CD4-positive, alpha-beta T cell (primary cell): ENCODE measurements at regions not wholly inside any gene's neighbourhood (a gene's known extent, or its start where the extent isn't known, plus 50 kb on each side); places are given as distances from the start of the nearest gene placed in this dataset.

Source experiments
- ATAC-seq: fragments of 200-7000 bp; cut with Tn5 transposase; one replicate; pipeline ENCODE4 v1.10.0; 2022; ENCODE audit warnings: mild to moderate bottlenecking; ENCODE audit not compliant: poor library complexity
- CTCF ChIA-PET: fragments of 350-600 bp; sonication (Branson Sonifier 250); formaldehyde crosslinking; loops from one replicate; lab custom pipeline; 2021; ENCODE audit warnings: antibody characterized with exemption, inconsistent platforms; lab: Charles Lee
- POLR2A ChIA-PET: fragments of 350-600 bp; sonication (Branson Sonifier 250); formaldehyde crosslinking; loops from one replicate; lab custom pipeline; 2021; ENCODE audit warnings: antibody characterized with exemption, inconsistent platforms; lab: Charles Lee
- DNase-seq, 14 experiments: peaks; one replicate each; pipeline ENCODE4 v3.0.0-alpha.2; 2013 to 2020; ENCODE audit warnings: mixed read lengths in 2 of 14
- H3K27ac ChIP-seq, 2 donors: one replicate each; pipeline versions ENCODE4 v1.5.1 to v1.7.0; 2013; ENCODE audit warnings: low read length in 2 of 2, low read depth in 1 of 2, mild to moderate bottlenecking in 1 of 2
- H3K27me3 ChIP-seq, 2 experiments: 1 replicate in 1 of 2; 2 replicates in 1 of 2; pipeline versions ENCODE4 v1.6.1 to v1.7.0; 2013; ENCODE audit warnings: low read length in 2 of 2, control low read depth in 1 of 2, mild to moderate bottlenecking in 1 of 2, moderate library complexity in 1 of 2; ENCODE audit not compliant: insufficient read depth in 2 of 2, control insufficient read depth in 1 of 2
- H3K36me3 ChIP-seq: one replicate; pipeline ENCODE4 v1.6.1; 2013; ENCODE audit warnings: low read length, control low read depth; ENCODE audit not compliant: insufficient read depth
- H3K4me1 ChIP-seq: one replicate; pipeline ENCODE4 v1.6.1; 2013; ENCODE audit warnings: low read length, control low read depth; ENCODE audit not compliant: insufficient read depth
- H3K4me3 ChIP-seq: one replicate; pipeline ENCODE4 v1.5.1; 2013; ENCODE audit warnings: mild to moderate bottlenecking, low read length, moderate library complexity
- H3K9me3 ChIP-seq, 2 experiments: 1 replicate in 1 of 2; 2 replicates in 1 of 2; pipeline versions ENCODE4 v1.6.1 to v1.7.0; 2013; ENCODE audit warnings: low read length in 2 of 2, mild to moderate bottlenecking in 2 of 2, control low read depth in 1 of 2, moderate library complexity in 1 of 2; ENCODE audit not compliant: control insufficient read depth in 1 of 2, insufficient read depth in 1 of 2
- H3K27ac Mint-ChIP-seq: one replicate; pipeline ENCODE4 v1.8.0; 2020; ENCODE audit warnings: mixed read lengths
- H3K27me3 Mint-ChIP-seq: one replicate; pipeline ENCODE4 v1.8.0; 2021; ENCODE audit warnings: mixed read lengths
- H3K36me3 Mint-ChIP-seq: one replicate; pipeline ENCODE4 v1.8.0; 2021; ENCODE audit warnings: low read depth, mixed read lengths
- H3K4me1 Mint-ChIP-seq: one replicate; pipeline ENCODE4 v1.8.0; 2021; ENCODE audit warnings: low read depth, mixed read lengths
- H3K4me3 Mint-ChIP-seq: one replicate; pipeline ENCODE4 v1.8.0; 2020; ENCODE audit warnings: mild to moderate bottlenecking, mixed read lengths
- H3K9me3 Mint-ChIP-seq: one replicate; pipeline ENCODE4 v1.8.0; 2020; ENCODE audit warnings: mixed read lengths
- CTCF ChIP-seq: fragments of 200-600 bp; IDR thresholded peaks from one replicate; pipeline ENCODE4 v1.8.0; 2022; ENCODE audit warnings: antibody characterized with exemption, mild to moderate bottlenecking
- intact Hi-C, 2 experiments: fragments of 100-400 bp; cut with DNase I in 1 of 2; cut with micrococcal nuclease in 1 of 2; formaldehyde crosslinking; loops; one replicate each; pipeline versions ENCODE4 v1.15.1 to v1.9.0; 2023 to 2025; cut with DNase I, micrococcal nuclease

- no peaks in the 10 kb centered on the region for H3K27me3 ChIP-seq
- H3K27ac Mint-ChIP-seq, result peak overlapping the region; percentile 98
- ATAC-seq (peak; percentile 67), DNase-seq (peak in 13 of 14 experiments; percentile 74 to 94 (median 81))
- no peaks in the 10 kb centered on the region for H3K9me3 Mint-ChIP-seq
- peaks cover 80% of the 10 kb centered on the region for H3K4me1 Mint-ChIP-seq
- POLR2A ChIA-PET, result interaction anchor here (0.7 to 8.1 kb wide), 43 partner anchors 14 to 443 kb away, joined by 3 to 216 read pairs (median 6); partner anchors contain the start of genes KLF13 and MTMR10
- CTCF ChIA-PET, result interaction anchor here (0.6 to 2.5 kb wide), 21 partner anchors 11 to 305 kb away, joined by 3 to 26 read pairs (median 4); partner anchors contain the start of gene KLF13
- intact Hi-C loops, result loop anchor here (1.0 to 5.0 kb wide), 8 partner anchors 38 to 232 kb away; partner anchors contain the start of gene KLF13 (in 1 of the 2)
- no peak for TF ChIP-seq CTCF
- peak overlapping the region; percentile 88 to 92 for H3K27ac ChIP-seq
- H3K4me3 Mint-ChIP-seq, result peak overlapping the region; percentile 84
- no peaks in the 10 kb centered on the region for H3K9me3 ChIP-seq
- no peaks in the 10 kb centered on the region for H3K36me3 ChIP-seq
- H3K27me3 Mint-ChIP-seq, result no peaks in the 10 kb centered on the region
- no peaks in the 10 kb centered on the region for H3K36me3 Mint-ChIP-seq
- H3K4me1 ChIP-seq, result peaks cover 73% of the 10 kb centered on the region
- peak overlapping the region; percentile 55 for H3K4me3 ChIP-seq
These were observed 108.1 kb downstream of the KLF13 start for GRCh38 chr15:31434588-31435260.

GRCh38 chr15:31435261-31435911, 108.8 kb downstream of the KLF13 start:
- no peaks in the 10 kb centered on the region for H3K36me3 ChIP-seq
- no peaks in the 10 kb centered on the region for H3K9me3 ChIP-seq
- no peaks in the 10 kb centered on the region for H3K27me3 ChIP-seq
- H3K4me1 Mint-ChIP-seq, result peaks cover 76% of the 10 kb centered on the region
- H3K27ac ChIP-seq, result peak overlapping the region; percentile 88 to 92
- TF ChIP-seq CTCF, result peak; percentile 45
- H3K4me3 ChIP-seq, result peak overlapping the region; percentile 55
- H3K27ac Mint-ChIP-seq, result peak overlapping the region; percentile 98
- ChIA-PET POLR2A (interaction anchor here (0.8 to 8.1 kb wide), 39 partner anchors 13 to 235 kb away, joined by 3 to 216 read pairs (median 6); partner anchors contain the start of gene KLF13), CTCF (interaction anchor here (0.6 to 2.5 kb wide), 22 partner anchors 10 to 306 kb away, joined by 3 to 26 read pairs (median 4); partner anchors contain the start of gene KLF13)
- peaks cover 78% of the 10 kb centered on the region for H3K4me1 ChIP-seq
- ATAC-seq (peak; percentile 75), DNase-seq (peak; percentile 61 to 93 (median 80))
- no peaks in the 10 kb centered on the region for H3K9me3 Mint-ChIP-seq
- no peaks in the 10 kb centered on the region for H3K27me3 Mint-ChIP-seq
- no peaks in the 10 kb centered on the region for H3K36me3 Mint-ChIP-seq
- peak overlapping the region; percentile 84 for H3K4me3 Mint-ChIP-seq
- intact Hi-C loops, result loop anchor here (1.0 to 5.0 kb wide), 7 partner anchors 37 to 233 kb away; partner anchors contain the start of gene KLF13 (in 1 of the 2)

GRCh38 chr15:31435912-31436628, 109.4 kb downstream of the KLF13 start:
- ATAC-seq, result peak; percentile 4
- Mint-ChIP-seq H3K4me1 (peaks cover 73% of the 10 kb centered on the region), H3K27me3 (no peaks in the 10 kb centered on the region), H3K36me3 (no peaks in the 10 kb centered on the region), H3K27ac (peak overlapping the region; percentile 98), H3K4me3 (peak overlapping the region; percentile 84), H3K9me3 (no peaks in the 10 kb centered on the region)
- H3K27me3 ChIP-seq, result no peaks in the 10 kb centered on the region
- H3K9me3 ChIP-seq, result no peaks in the 10 kb centered on the region
- H3K4me1 ChIP-seq, result peaks cover 81% of the 10 kb centered on the region
- DNase-seq, result peak in 5 of 14 experiments; percentile 12 to 67 (median 58)
- intact Hi-C loops, result loop anchor here (1.0 to 5.0 kb wide), 8 partner anchors 36 to 234 kb away; partner anchors contain the start of gene KLF13 (in 1 of the 2)
- ChIA-PET POLR2A (interaction anchor here (0.9 to 8.1 kb wide), 23 partner anchors 23 to 236 kb away, joined by 3 to 216 read pairs (median 13); partner anchors contain the start of gene KLF13), CTCF (interaction anchor here (0.6 to 2.5 kb wide), 13 partner anchors 23 to 221 kb away, joined by 3 to 26 read pairs (median 5); partner anchors contain the start of gene KLF13)
- TF ChIP-seq CTCF, result no peak
- peak overlapping the region; percentile 88 to 92 for H3K27ac ChIP-seq
- peak overlapping the region; percentile 55 for H3K4me3 ChIP-seq
- H3K36me3 ChIP-seq, result no peaks in the 10 kb centered on the region
